G401 (cell line): ENCODE measurements at regions not wholly inside any gene's neighbourhood (a gene's known extent, or its start where the extent isn't known, plus 50 kb on each side); places are given as distances from the start of the nearest gene placed in this dataset.
"Not testable (repeated sequence)": the region's sequence is repeated elsewhere in the genome, so short reads cannot be mapped to it uniquely, and the experiment has no call there.

ENCODE experiments used
- DNase-seq: peaks from one replicate; pipeline ENCODE4 v3.0.0-alpha.2; 2015; ENCODE audit warnings: low spot score
- in situ Hi-C: cut with HindIII; loops from 2 replicates; pipeline ENCODE4 v1.10.0; 2016; ENCODE audit warnings: low sequenced_read_pairs, mixed read lengths

GRCh38 chr5:52580921-52581320 lies 206.8 kb upstream of the ITGA1 start:
- in situ Hi-C loops = no loop called here
- DNase-seq = no peak

- no peak for DNase-seq
- in situ Hi-C loops = no loop called here
Measured at GRCh38 chr5:52582313-52582712, 205.4 kb upstream of the ITGA1 start.

- DNase-seq = no peak
- in situ Hi-C loops = no loop called here
Measured at GRCh38 chr5:52587131-52587530, 200.6 kb upstream of the ITGA1 start.

GRCh38 chr5:52597625-52598024 lies 190.1 kb upstream of the ITGA1 start:
- DNase-seq = no peak
- in situ Hi-C loops = no loop called here

- DNase-seq = no peak
- in situ Hi-C loops = no loop called here
Measured at GRCh38 chr5:52598968-52599367, 188.7 kb upstream of the ITGA1 start.

GRCh38 chr5:52603778-52604554 lies 183.8 kb upstream of the ITGA1 start:
- in situ Hi-C loops = no loop called here
- no peak for DNase-seq

GRCh38 chr5:52605317-52606313 lies 182.1 kb upstream of the ITGA1 start:
- in situ Hi-C loops = no loop called here
- no peak for DNase-seq

GRCh38 chr5:52607227-52607824 lies 180.4 kb upstream of the ITGA1 start:
- in situ Hi-C loops = no loop called here
- no peak for DNase-seq

- in situ Hi-C loops = no loop called here
- DNase-seq = no peak
Measured at GRCh38 chr5:52620315-52620714, 167.4 kb upstream of the ITGA1 start.

GRCh38 chr5:52623291-52623690 lies 164.4 kb upstream of the ITGA1 start:
- no peak for DNase-seq
- in situ Hi-C loops = no loop called here

GRCh38 chr5:52624291-52624690 lies 163.4 kb upstream of the ITGA1 start:
- no peak for DNase-seq
- in situ Hi-C loops = no loop called here

GRCh38 chr5:52626312-52626711 lies 161.4 kb upstream of the ITGA1 start:
- no peak for DNase-seq
- in situ Hi-C loops = no loop called here

GRCh38 chr5:52627740-52628139 lies 160.0 kb upstream of the ITGA1 start:
- DNase-seq = no peak
- in situ Hi-C loops = no loop called here

GRCh38 chr5:52632281-52632680 lies 155.4 kb upstream of the ITGA1 start:
- in situ Hi-C loops = no loop called here
- no peak for DNase-seq

- in situ Hi-C loops, DNase-seq: not testable (repeated sequence)
Measured at GRCh38 chr5:52634171-52634570, 153.5 kb upstream of the ITGA1 start.

GRCh38 chr5:52638732-52639131 lies 149.0 kb upstream of the ITGA1 start:
- in situ Hi-C loops = no loop called here
- no peak for DNase-seq

- in situ Hi-C loops = no loop called here
- no peak for DNase-seq
Measured at GRCh38 chr5:52648726-52649125, 139.0 kb upstream of the ITGA1 start.

GRCh38 chr5:52655163-52655562 lies 132.6 kb upstream of the ITGA1 start:
- no peak for DNase-seq
- in situ Hi-C loops = no loop called here

GRCh38 chr5:52656569-52657246 lies 131.0 kb upstream of the ITGA1 start:
- DNase-seq = no peak
- in situ Hi-C loops = no loop called here
